Colon (tissue), 2 donors: ENCODE measurements at regions not wholly inside any gene's neighbourhood (a gene's known extent, or its start where the extent isn't known, plus 50 kb on each side); places are given as distances from the start of the nearest gene placed in this dataset.

Source experiments
- FAIRE-seq: peaks from 2 replicates; lab custom pipeline; 2012; peaks lifted over from hg19 to GRCh38; lab: Jason Lieb, UNC
- donor health status: control.
- donor health status: control.

DNA sequence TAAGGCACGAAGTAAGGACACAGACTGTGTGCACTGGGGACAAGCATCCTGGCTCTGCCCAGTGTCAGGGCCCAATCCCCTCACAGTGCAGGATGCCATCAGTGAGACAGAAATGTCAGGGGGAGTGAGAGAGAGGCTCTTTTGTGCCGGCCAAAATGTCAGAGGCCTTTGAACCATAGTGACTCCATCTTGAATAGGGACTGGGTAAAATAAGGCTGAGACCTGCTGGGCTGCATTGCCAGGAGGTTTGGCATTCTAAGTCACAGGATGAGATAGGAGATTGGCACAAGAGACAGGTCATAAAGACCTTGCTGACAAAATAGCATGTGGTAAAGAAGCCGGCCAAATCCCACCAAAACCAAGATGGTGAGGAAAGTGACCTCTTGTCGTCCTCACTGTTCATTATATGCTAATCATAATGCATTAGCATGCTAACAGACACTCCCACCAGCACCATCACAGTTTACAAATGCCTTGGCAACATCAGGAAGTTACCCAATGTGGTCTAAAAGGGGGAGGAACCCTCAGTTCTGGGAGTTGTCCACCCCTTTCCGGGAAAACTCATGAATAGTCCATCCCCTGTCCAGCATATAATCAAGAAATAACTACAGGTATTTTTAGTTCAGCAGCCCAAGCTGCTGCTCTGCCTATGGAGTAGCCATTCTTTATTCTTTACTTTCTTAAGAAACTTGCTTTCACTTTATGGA, 337.4 kb downstream of the LPIN1 start:
- FAIRE-seq: no peak

DNA sequence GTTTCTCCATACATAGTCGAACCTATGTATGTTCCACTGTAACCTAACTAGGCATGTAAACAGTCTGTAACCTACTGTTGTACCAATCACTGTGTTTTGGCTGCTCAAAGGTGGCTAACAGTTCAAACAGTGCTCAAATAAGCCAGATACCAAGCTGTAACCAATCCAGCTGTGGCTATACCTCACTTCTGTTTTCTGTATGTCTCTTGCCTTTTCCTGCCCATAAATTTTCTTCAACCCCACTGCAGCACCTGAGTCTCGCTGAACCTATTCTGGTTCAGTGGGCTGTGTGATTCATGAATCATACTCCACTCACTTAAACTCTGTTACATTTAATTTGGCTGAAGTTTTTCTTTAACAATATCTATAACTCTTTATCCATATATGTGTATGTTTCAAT, 340.7 kb downstream of the LPIN1 start:
- FAIRE-seq: no peak

DNA sequence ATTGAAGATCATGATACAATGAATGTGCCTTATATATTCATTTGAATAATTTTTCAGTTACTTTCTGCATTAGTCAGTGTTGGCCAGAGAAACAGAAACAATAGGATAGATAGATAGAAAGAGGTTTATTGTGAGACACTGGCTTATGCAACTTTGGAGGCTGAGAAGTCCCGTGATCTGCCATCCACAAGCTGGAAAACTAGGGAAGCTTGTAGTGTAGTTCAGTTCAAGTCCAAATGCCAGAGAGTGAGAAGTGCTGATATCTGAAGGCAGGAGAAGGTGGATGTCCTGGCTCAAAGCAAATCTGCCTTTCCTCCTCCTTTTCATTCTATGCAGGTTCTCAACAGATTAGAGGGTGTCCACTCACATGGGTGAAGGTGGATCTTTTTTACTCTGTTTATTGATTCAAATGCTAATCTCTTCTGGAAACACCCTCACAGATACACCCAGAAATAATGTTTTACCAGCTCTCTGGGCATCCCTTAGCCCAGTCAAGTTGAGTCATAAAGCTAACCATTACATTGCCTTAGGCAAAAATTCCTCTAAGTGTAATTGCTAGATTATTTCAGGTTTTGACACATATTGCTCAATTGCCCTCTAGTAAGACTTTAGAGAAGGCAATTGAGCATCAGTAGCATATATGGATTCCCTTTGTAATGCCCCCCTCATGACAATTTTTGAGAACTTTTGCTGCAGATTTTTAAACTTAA, 341.4 kb downstream of the LPIN1 start:
- no peak for FAIRE-seq

DNA sequence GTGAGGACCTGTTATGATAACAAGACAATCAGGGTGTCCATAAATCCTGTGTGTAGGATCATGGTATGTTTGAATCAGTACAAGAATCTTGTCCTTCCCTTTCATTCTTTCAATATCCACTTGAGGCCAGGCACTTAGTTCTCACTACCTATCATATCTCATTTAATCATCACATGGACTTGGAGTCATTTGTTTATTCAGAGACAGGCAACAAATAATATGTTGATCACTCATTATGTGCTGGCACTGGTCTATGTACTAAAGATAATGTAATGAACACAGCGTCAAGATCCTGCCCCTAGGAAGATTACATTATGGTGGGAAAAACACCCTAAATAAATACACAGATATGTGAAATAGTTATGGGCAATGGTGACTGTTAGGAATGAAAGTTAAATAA, 342.6 kb downstream of the LPIN1 start:
- FAIRE-seq: no peak

DNA sequence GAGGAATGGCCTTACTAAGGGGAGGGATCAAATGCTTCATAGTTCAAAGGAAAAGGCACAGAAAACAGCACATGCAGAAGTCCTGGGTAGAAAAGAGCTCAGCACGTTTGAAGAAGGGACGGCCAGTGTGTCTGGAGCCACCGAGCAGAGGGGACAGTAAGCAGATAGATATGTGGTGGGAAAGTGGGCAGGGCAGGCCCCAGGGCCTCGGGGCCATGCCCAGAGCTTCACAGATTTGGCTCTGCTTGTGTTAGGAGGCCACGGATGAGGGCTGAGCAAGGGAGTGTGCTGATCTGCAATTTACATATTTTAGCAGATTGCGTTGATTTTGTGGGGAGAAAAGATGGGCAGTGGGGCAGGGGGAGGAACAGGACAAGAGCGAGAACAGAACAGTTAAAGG, 343.1 kb downstream of the LPIN1 start:
- FAIRE-seq: no peak

DNA sequence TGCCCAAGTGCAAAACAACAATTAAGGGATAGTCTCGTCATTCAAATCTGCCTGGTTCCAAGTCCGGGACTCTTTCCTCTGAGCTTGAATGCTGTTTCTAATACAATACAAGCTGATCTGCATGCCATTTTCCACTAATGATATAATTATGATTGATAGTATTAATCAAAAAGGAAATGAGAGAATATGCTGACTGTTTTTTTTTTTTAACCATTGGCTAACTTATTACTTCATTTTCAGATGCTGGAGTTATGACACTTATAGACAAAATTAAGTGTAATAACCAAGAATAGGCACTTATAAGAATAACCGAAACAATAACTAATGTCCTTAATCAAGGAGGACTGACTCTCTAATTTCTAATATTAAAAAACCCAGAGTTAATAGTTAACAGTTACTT, 343.6 kb downstream of the LPIN1 start:
- no peak for FAIRE-seq

DNA sequence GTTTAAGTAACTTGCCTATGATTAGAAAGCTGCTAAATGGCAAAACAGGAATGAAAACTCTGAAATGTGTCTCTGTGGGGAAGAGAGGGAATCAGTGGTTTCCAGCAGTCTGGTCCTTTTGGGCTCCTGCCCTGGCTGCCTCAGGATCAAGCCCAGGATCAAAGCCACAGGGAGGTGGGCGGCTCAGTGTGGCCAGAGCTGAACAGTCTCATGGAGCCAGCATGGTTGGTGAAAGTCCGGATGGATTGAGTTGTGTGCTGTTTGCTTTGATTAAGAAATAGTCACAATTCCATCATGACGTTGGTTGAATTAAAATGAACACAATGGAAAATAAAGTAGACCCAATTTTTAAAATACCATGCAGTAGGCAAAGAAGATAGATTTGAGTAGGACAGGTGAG, 344.2 kb downstream of the LPIN1 start:
- FAIRE-seq: no peak

DNA sequence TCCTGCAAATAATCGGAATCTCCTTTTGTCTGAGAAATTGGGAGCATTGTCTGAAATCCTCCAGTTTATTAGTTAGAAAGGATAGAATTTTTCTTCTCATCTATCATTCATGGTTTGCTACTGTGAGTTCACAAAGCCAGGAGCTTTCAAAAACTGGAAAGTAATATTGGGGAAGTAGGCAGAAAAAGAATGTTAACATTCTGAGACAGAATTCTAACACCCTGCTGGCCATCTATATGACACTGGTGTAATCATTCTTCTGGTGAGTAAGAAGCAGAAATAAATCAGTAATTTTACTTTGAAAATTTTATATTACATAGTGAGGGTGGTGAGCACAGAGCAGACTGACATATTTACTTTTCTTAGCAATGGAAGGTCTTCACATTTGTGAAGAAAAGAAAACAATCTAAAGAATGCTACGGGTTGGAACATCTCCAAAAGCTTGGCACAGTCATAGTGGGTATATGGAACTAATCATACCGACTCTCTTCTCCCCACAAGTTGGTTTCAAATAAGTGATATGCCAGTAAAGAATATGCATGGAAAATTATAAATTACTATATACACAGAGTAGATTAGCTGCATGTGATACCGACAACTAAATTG, 344.9 kb downstream of the LPIN1 start:
- FAIRE-seq: no peak

DNA sequence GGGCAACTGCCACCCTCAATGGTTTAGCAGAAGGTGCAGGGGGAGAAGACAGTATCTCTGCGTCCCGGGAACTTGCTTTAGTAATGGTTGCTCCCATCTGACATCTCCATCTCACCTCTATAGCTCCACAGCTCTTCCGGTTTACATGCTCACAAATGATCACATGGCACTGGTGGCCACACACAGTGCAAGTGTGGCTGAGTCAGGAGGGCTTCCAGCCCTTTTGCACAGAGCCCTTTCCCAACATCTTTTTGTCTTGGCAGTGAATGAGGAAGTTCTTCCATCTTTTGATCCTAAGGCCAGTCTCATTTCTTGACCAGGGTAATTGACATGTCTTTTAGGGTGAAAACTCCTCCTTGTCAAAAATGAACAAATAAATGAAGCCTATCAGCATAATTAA, 347.7 kb downstream of the LPIN1 start:
- no peak for FAIRE-seq

DNA sequence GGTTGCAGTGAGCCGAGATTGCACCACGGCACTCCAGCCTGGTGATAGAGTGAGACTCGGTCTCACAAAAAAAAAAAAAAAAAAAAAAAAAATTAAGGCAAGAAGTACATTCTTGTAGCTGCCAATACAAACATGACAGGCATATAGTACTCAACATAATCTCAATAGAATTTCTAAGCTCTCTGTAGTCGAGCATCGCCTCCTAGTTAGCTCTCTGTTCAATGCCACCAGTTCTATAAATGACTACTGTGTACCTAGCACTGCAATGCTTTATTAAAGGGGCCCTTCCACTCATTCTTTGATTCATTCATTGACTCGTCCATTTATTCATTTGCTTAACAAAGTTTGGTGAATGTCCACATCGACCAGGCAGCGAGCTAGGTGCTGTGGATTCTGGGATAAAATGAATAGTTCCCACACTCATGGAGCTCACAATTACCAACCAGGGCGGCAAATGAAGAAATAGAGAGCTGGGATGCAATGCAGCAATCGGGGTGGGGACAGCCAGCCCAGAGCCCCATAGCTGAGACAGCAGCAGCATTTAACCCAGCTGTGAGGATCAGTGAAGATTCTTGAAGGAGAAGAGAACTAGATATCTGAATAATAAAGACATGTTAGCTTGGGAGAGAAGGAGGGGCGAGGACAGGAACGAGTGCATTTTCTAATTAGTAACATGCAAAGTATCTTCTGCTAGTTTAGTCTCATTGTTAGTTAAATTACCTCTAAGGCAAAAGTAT, 349.8 kb downstream of the LPIN1 start:
- FAIRE-seq: no peak

DNA sequence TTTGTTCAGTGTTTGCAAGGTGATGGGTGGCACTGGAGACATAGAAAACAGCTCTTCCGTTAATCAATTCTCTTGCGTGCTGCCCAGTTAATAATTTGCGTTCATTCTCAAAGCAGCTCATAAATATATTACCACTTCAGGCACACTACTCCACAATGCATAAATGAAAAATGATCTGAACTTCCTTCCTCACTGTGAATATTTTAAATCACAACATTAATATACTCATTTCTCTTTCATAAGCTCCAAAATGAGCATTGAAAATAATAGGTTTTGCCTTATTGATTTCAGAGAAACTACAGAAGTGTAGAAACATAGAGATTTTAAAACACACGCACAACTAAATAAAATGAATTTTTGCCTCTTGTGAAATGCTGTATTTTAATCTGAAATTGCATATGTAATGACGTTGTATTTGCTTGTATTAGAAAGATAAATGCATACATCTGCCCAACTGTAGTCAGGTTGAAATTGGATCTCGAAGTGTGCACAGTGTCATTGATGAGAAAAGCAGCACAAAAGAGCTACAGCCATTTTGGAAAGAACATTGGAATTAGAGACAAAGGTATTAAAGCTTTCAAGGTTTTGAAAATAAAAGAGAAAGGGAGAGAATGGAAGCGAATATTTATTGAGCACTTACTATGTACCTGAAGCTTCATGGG, 350.5 kb downstream of the LPIN1 start:
- no peak for FAIRE-seq

DNA sequence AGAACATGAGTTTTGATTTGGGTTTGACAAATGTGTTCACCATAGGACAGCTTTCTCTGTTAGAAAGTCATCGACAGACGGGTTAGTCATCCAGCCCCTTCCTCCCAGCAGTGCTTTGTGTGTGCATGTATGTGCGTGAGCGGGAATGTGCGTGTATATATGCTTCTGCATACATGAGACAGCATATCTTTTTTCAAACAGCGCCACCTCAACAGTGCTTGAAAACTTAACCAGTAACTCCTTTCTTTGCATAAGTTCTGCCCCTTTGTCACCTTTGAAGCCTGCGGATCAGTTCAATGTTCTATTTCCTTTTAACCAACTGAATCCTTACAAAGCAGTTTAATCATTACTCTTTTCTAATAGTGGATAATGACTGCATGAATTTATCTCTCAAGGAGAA, 351.4 kb downstream of the LPIN1 start:
- no peak for FAIRE-seq

DNA sequence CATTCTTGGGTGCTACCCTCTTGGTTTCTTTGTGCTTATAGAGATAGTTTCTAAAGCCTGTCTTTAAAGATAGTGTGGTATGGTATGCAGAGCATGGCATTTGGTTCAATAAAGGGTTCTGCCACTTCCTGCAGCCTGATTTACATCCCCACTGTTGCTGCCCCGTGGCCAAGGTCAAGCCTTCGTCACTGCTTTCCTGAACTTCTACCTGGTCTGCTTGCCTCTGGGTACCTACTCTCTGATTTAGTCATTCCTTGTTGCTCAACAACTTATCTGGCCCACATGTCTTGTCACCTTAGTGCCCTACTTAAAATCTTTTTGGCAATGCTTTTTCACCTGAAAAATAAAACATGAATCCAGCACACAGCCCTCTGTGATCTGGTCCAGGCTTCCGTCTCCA, 352.9 kb downstream of the LPIN1 start:
- FAIRE-seq: no peak

DNA sequence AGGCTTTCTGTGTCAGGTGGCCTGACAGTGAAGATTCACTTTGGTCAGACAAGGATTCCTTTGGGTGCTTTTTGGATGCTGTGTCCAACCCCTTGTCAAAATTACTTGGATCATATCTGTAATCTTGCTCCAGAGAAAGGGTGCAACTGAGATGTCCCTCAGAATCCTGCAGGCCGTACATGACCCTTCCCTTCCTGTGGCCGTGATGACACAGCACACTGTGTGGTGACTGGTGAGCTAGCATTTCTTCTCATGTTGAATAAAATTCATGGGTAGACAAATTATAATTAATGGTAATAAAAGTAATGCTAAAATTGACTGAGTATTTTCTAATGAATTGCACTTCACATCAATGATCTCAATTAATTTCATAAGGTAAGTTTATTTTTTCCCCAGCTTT, 356.2 kb downstream of the LPIN1 start:
- FAIRE-seq: no peak

DNA sequence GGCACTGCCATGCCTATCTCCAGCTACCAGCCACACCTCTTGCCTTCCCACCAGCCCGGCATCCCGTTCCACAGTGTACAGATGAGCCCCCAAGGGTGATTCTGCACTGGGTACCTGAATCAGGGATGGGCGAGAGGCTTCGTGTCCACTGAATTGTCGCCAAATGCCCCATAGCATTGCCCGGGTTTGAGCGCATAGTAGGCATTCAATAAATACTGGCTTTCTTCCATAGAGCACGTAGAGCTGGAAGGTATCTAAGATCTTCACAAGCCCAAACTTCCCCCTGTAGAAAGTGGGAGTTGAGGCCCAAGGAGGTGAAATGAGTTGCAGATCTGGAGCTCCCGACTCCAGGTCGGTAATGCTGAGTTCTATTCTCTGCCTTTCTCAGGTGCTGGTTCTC, 358.7 kb downstream of the LPIN1 start:
- no peak for FAIRE-seq

DNA sequence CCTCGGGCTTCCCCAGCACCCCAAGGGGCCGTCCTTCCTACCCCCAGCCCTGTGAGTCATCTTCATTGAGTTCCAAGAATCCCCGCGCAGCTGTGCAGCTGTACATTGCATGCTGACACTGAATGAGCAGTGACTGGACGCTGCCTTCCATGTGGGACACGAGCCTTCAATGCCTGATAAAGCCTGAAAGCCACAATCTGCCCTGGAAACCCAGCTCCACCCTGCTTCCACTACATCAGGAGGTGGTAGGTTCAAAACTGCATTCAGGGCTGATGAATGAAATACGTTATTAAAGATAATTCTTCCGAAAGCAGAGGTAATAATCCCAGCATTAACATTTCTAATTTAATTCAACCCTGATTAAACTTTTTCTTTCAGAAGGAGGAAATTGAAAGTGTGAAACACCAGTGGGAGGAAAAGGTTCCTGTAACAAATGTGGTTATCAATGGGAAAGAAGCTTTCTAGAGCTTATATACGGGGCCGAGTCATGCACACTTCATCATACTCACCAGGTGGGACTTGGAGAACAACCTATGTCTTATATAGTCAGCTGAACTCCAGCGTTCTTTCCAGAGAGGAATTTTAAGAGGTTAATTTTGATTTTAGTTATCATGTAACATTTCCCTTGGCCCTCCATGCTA, 360.1 kb downstream of the LPIN1 start:
- no peak for FAIRE-seq

DNA sequence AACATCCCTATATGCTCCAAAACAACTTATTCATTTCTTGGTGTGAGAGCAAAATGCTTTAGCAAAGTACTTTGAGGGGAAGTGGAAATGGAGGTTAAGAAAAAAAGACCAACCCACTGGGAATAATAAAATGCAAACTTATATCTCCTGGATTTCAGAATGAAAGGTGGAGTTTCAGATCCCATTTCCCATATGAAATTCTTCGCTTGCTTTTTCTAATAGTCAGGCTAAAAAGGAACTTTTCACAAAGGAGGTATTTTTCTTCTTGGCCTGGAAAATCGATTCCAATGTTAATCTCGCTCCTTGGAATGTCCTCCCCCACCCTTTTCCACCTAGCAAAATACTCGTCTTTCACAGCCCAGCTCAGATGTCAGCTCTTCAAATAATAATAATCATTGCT, 360.9 kb downstream of the LPIN1 start:
- no peak for FAIRE-seq

DNA sequence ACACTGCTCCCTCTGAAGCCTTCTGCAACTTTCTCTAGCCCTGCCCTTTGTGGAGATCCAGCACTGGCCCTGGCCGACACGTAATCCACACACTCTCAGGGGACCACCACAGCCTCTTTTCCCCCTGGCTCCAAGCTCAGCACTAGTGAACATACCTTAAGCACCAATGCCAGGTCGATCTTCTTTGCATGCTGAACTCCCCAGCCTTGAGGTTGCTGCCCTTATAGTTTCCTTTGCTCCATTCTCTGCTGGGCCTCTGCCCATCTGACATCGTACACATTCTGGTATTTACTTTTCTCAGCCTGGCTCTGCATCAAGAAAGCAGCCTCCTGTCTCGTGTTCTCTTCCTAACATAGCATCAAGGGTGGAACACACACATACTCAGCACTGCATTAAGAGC, 361.5 kb downstream of the LPIN1 start:
- FAIRE-seq: no peak

DNA sequence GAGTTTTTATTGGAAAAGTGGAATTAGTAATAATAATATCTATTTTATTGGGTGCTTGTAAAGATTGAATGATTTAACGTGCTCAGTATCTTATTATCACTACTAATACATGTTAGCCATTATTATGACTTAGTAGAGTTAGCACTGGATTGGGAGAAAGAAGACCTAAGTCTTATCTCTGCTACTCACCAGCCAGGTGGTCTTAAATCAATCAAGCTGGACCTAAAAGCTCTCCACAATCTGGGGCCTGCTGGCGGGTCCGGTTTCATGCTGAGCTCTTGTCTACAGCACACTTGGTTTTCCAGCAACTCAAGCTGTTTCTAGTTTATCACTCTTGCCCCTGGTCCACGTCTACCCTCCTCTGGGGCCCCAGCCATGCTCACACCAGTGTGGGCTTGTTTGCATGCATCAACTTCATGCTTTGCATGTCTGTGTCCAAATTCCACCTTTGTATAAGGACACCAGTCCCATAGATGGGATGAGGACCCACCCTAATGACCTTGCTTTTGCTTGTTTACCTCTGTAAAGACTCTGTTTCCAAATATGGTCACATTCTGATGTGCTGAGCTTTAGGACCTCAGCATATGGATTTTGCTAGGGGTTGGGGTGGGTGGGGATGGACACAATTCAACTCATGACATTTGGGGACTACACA, 363.1 kb downstream of the LPIN1 start:
- FAIRE-seq: no peak

DNA sequence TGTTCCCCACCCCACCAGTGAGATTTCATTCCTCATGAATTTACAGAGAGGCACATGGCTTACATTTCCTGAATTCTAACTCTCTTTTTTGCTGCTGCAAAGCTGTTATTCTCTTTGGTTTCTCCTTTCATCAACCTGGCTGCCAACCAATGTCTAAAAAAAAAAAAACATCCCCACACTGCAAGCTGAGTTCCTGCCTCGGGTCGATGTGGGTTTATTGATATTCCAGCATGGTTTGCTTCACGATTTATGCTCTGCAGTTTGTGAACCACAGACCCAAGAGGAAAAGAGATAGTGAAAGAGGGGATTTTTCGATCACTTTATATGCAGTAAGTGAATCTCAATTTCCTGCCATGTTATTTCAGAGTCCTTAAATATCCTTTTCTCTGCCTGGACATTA, 363.6 kb downstream of the LPIN1 start:
- FAIRE-seq: no peak

DNA sequence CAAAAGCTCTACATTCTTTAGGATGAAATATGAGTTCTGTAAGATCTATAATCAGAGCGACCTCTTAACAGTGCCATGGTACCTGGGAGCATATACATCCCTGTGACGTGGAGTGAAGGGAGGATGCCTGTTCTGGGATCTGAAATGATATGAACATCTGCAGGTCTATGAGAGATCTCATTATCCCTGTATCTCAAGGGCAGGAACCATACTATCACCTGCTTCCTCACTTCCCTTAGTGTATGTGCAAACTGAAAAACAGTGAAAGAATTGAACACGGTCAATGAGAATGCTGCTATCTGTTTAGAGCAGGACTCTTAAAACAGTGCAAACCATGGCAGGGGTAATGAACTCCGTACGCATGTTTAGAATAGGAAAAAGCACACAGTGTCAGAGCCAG, 364.0 kb downstream of the LPIN1 start:
- no peak for FAIRE-seq
